GM12872 (cell line): ENCODE measurements at regions not wholly inside any gene's neighbourhood (a gene's known extent, or its start where the extent isn't known, plus 50 kb on each side); places are given as distances from the start of the nearest gene placed in this dataset.

Source experiments
- TF ChIP-seq, protein P1 (sequence below): IDR thresholded peaks from 3 replicates; pipeline ENCODE4 v1.5.1; 2011; ENCODE audit warnings: low read depth, mild to moderate bottlenecking, low read length, moderate library complexity; ENCODE audit not compliant: insufficient read depth

DNA sequence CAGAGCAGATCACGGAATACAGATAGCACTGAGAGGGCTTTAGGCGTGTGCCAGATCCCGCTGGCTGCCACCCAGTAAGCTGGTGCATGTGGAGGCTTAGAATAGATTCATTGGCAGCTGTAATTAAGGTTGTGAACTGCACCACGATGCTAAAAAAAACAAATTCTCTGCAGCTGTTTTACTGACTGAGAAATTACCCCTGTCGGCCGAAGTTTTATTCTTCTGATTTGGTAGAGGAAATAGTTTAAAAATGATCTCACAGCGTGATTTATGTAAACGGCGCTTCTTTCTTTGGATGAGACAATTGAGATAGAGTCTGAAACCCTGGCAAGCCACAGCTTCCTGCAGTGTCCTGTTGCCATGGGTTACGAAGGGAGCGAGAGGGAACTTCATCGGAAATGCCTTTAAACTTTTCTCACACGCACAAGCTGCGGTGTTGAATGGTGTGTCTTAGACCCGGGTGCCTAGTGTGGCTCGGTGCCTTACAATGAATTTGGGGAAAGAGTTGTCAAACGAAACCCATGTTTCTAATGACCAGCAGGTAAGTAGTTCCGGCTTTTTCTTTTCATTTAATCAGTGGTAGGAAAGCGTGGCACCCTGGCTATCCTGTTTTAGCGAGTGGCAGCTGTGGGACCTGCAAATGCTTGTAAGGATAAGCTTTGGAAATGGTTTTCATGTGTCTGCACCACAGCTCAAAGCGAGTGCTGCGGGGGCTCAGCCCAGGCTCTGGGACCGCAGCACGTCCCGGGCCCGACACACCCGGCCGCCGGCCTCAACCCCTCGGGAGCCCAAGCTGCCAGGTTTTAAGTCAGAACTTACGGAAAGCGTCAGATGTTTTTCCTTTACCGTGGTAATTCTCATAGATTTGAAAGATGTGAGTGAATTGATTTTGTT lies 71.7 kb upstream of the HGFAC start:
- TF ChIP-seq, protein P1, sequence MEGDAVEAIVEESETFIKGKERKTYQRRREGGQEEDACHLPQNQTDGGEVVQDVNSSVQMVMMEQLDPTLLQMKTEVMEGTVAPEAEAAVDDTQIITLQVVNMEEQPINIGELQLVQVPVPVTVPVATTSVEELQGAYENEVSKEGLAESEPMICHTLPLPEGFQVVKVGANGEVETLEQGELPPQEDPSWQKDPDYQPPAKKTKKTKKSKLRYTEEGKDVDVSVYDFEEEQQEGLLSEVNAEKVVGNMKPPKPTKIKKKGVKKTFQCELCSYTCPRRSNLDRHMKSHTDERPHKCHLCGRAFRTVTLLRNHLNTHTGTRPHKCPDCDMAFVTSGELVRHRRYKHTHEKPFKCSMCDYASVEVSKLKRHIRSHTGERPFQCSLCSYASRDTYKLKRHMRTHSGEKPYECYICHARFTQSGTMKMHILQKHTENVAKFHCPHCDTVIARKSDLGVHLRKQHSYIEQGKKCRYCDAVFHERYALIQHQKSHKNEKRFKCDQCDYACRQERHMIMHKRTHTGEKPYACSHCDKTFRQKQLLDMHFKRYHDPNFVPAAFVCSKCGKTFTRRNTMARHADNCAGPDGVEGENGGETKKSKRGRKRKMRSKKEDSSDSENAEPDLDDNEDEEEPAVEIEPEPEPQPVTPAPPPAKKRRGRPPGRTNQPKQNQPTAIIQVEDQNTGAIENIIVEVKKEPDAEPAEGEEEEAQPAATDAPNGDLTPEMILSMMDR: no peak

DNA sequence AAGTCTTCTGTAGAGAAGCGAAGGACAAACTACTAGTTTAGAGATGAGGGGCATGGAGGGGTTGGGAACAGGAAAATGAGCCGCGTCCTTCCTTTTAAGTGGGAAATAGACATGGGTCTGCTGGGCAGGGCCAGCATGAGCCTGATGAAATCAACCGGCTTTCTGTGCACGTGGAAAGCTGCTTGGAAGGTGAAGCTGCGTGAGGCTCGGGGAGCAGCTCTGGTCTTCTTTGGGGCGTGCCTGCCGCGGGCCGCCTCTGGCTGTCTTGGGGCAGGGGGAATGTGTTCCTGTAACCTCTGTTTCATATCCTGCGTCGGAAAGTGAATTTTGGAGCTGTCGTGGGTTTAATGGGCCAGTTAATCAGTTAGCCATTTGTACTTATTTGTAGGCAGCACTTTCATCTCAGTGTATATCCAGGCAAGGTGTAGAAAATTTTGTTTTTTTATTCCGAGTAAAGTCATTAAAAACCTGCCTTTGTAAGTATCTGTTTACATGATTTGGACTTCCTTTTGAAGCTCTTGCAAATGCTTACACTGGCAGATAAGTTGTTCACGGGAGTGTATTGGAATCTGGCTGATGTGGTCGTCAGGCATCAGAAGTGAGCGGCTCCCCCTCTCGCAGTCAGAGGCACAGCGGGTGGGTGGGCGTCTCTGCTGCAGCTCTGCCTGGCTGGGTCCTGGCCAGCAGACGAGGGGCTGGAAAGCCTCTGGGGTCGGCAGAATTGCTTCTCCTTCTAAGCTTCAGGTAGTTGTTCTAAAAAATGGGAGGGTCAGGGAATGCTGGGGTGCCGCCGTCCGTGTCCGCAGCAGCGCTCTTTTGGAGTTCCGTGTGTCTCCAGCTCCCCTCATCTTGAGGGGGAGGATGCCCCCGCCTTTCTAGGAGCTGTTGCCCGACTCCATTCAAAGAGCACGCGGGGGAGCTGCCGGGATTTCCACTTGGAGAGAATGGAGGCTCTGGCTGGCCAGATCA lies 70.5 kb upstream of the HGFAC start:
- TF ChIP-seq, protein P1: no peak

DNA sequence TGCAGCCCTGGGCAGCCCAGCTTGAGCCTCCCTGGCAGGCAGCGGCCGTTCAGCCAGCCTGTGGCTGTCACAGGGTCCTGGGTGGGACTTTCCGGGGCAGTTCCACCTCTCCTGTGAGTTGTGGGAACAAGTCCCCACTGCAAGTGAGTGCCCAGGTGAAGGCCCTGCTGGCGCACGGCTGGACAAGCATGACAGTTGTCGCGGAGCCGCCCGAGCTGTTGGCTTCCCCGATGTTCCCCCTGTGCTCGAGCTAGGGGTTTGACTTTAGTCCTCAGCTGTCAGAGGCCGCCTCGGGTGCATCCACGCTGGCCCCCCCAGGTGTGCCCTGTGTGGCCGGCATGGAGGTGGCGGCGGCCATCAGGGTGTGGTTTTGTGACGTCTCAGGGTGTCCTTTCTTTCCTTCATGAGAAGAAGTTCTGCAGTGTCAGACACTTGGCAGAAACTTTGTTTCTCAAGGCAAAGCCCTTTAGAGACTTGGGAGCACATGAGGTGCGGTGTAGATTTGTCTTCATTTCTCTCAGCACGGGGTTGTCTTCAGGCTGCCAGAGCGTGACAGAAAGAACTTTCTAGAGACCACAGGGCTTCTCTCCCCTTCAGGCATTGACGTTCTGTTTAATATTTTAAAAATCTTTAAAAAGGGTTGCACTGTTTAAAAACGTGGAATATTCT lies 69.4 kb upstream of the HGFAC start:
- TF ChIP-seq, protein P1: no peak

DNA sequence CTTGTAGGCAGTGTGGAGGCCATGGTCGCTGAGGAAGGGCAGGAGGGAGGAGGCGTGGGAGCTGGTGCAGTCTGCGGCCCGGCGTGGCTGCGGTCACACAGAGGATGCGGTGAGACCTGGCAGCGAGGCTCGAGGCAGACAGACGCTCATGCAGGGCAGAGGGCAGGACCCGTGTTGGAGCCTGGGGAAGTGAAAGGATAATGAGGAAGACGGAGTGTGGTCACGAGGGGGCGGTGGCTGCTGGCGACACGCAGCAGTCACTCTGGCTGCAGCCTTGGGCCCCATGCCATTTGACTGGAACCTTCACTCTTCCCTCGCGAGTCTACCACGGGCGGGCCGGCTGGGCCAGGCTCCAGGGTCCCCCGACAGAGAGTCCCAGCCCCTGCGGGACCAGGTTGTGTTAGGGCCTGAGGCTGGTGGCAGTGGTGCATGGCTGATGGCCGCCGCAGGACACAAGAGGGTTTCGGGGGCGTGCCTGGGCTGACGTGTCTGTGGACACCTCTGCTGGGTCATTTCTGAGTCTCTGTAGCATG lies 68.8 kb upstream of the HGFAC start:
- TF ChIP-seq, protein P1: no peak

DNA sequence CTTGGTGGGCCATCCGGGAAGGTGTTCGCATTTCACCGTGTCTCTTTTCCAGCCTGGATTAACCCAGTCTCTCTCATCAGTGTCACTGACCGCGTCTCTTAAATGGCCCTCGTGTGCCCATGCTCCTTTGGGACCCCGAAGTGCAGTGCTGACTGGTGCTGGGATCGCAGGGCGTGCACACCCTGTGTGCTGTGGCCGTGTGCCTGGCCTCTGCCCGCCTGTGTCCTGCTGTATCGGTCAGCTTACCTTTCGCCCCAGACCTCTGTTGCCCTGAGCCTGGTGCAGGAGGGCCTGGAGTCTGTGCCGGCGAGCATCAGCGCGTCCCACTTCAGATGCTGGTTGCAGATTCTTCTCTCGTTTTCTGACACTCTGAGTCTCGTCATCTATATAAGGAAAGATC lies 68.3 kb upstream of the HGFAC start:
- TF ChIP-seq, protein P1: no peak

DNA sequence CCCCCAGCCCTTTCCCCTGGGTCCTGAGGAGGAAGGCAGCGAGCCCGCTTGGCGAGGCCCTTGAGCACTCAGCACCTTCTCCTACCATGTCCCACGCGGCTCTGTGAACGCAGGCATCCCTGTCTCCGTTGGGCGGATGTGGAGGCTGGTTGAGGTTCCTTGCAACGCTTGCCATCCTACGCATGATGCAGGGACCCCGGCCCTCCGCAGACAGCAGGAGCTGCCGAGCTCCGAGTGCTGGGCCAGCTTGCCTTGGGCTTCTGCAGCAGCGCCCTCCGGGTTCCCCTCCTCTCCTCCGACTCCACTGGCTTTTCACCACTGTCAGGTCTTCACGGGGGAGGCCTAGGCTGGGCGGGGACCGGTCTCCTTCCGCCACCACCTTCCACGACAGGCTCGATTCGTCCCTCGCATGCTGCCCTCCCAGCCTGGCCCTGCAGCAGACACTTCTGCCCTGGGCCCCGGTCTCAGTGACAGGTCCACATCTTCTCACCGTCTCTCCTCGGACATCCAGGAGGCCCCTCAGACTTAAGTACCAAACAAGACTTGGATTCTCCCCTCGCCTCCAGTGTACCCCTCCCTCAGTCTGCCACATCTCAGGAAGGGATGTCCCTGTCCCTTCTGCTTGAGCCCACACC lies 67.6 kb upstream of the HGFAC start:
- TF ChIP-seq, protein P1: no peak
